ENCODE measurements at regions not wholly inside any gene's neighbourhood (a gene's known extent, or its start where the extent isn't known, plus 50 kb on each side); places are given as distances from the start of the nearest gene placed in this dataset.
A peak's percentile ranks its signal among the peaks of the same experiment; 100 is the strongest.
"Not testable (repeated sequence)": the region's sequence is repeated elsewhere in the genome, so short reads cannot be mapped to it uniquely, and the experiment has no call there.

- DNase-seq = no peak
Measured at GRCh38 chr4:125591290-125591689, 276.5 kb downstream of the FAT4 start.

- DNase-seq = no peak
Measured at GRCh38 chr4:125594056-125594602, 279.4 kb downstream of the FAT4 start.

GRCh38 chr4:125605926-125606325, 291.2 kb downstream of the FAT4 start:
- not testable (repeated sequence) for DNase-seq

- DNase-seq = peak; percentile 70 to 90 (median 78)
Measured at GRCh38 chr4:125620066-125620860, 305.5 kb downstream of the FAT4 start.

- no peak for DNase-seq
Measured at GRCh38 chr4:125624951-125625350, 310.2 kb downstream of the FAT4 start.

- DNase-seq = no peak
Measured at GRCh38 chr4:125626946-125627345, 312.2 kb downstream of the FAT4 start.

- peak in 1 of 3 donors; percentile 9 for DNase-seq
Measured at GRCh38 chr4:125639182-125639621, 324.4 kb downstream of the FAT4 start.

- no peak for DNase-seq
Measured at GRCh38 chr4:125641611-125642010, 326.9 kb downstream of the FAT4 start.

GRCh38 chr4:125642645-125643044, 327.9 kb downstream of the FAT4 start:
- DNase-seq = no peak

- DNase-seq = no peak
Measured at GRCh38 chr4:125649452-125649851, 334.7 kb downstream of the FAT4 start.

- no peak for DNase-seq
Measured at GRCh38 chr4:125650557-125650956, 335.8 kb downstream of the FAT4 start.

- DNase-seq = not testable (repeated sequence)
Measured at GRCh38 chr4:125651707-125652357, 337.1 kb downstream of the FAT4 start.

- no peak for DNase-seq
Measured at GRCh38 chr4:125658773-125659172, 344.0 kb downstream of the FAT4 start.

GRCh38 chr4:125663896-125664767, 349.4 kb downstream of the FAT4 start:
- DNase-seq = no peak

GRCh38 chr4:125666635-125667034, 351.9 kb downstream of the FAT4 start:
- no peak for DNase-seq

GRCh38 chr4:125676156-125676555, 361.4 kb downstream of the FAT4 start:
- no peak for DNase-seq

GRCh38 chr4:125676583-125676982, 361.8 kb downstream of the FAT4 start:
- no peak for DNase-seq

- DNase-seq = no peak
Measured at GRCh38 chr4:125677665-125678307, 363.0 kb downstream of the FAT4 start.

- DNase-seq = no peak
Measured at GRCh38 chr4:125679989-125680388, 365.2 kb downstream of the FAT4 start.

- DNase-seq = peak in 1 of 3 donors; percentile 42
Measured at GRCh38 chr4:125681240-125681639, 366.5 kb downstream of the FAT4 start.

GRCh38 chr4:125682730-125683129, 368.0 kb downstream of the FAT4 start:
- DNase-seq = no peak

Data from muscle of back (tissue), 3 donors.